ENCODE measurements at regions not wholly inside any gene's neighbourhood (a gene's known extent, or its start where the extent isn't known, plus 50 kb on each side); places are given as distances from the start of the nearest gene placed in this dataset.
"Not testable (repeated sequence)": the region's sequence is repeated elsewhere in the genome, so short reads cannot be mapped to it uniquely, and the experiment has no call there.

GRCh38 chr15:70398694-70399093 is 301.0 kb upstream of the TLE3 start:
- no peak for DNase-seq (ENCODE audit: low spot score)

DNA sequence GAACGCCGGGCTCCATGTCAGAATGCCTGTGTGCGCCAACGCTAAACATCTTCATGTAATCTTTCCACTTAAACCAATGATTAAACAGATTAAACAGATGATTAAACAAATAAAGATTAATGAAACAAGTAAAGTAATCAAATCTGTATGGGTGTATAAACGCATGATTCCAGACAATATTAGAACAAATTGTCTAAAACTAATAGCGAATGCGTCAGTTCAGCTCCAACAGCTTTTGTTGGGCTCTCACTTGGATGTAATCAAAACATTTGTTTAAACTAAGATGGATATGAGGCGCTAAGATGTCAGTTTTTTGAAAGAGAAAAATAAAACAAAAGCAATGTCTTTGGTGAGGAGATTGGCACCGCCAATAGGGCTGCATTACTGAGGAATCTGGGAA is 299.1 kb upstream of the TLE3 start:
- no peak for DNase-seq (ENCODE audit: low spot score)

DNA sequence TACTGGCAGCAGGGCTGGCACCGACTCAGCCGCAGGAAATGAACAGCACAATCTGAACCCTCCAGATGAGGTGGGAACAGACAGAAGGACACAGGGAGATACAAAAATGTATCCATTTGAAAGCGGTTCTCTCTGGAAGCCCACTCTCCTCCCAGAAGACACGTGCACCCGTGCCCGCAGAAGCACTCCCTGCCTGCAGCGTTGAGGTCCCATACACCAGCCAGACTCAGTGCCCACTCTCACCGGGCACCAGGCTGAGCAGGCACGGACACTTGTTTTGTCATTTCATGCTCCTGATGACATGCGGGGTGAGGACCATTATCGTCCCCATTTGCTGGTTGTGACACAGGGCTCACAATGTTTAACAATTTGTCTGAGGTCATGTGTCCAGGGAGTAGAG is 297.4 kb upstream of the TLE3 start:
- no peak for DNase-seq (ENCODE audit: low spot score)

GRCh38 chr15:70390723-70391122 is 293.0 kb upstream of the TLE3 start:
- DNase-seq (ENCODE audit: low spot score): no peak

GRCh38 chr15:70387993-70388392 is 290.3 kb upstream of the TLE3 start:
- DNase-seq (ENCODE audit: low spot score): no peak

GRCh38 chr15:70387081-70387480 is 289.4 kb upstream of the TLE3 start:
- DNase-seq (ENCODE audit: low spot score): no peak

GRCh38 chr15:70385711-70386110 is 288.0 kb upstream of the TLE3 start:
- no peak for DNase-seq (ENCODE audit: low spot score)

GRCh38 chr15:70385052-70385451 is 287.3 kb upstream of the TLE3 start:
- no peak for DNase-seq (ENCODE audit: low spot score)

DNA sequence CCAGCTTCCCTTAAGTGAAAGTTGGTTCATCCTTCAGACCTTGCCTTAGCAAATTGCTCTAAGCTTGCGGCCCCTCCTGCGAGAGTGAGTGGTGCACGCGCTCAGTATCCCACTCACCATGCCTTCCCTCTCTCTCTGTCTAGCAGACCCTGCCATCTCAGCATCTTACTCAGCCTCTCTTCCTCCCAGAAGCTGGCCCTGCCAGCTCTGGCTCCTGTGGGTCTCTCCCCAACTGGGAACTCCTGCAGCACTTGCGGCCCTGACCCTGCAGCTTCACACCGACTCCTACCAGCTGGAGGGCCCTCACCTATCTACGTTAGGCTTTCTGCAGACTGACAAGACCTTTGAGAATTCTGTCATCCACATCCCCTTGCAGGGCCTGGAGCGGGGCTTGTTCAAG is 286.1 kb upstream of the TLE3 start:
- no peak for DNase-seq (ENCODE audit: low spot score)

- no peak for DNase-seq (ENCODE audit: low spot score)
Measured at GRCh38 chr15:70382762-70383458, 285.2 kb upstream of the TLE3 start.

DNA sequence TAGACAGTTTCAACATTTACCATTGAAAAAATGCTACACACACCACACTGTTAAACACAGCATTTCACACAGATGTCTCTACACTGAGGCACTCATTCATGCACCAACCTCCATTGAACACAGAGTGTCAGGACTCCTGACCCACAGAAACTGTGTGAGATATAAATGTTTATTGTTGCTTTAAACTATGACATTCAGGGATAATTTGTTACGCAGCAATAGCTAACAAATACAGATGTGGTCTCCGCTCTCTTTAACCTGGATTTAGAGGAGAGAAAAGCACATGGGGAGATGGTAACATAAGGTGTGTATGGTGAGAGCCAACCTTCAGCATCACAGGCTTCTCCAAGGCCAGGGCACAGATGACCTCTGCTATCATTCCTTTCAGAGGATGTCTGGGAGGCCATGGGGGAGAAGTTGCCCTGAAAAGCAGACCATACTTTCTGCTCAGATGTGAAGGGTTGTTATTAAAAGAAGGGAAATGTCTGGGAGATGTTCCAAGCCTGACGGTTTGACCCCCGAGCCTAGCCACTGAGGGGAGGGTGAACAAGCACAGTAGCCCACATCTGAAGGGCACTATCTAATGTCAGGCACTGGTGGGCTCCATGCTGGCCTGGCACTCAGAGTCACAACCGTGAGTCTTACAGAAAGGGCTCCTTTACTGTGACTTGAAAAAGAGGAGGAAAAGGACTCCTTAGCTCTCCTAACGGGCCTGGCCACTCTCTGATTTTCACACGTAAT is 284.5 kb upstream of the TLE3 start:
- DNase-seq (ENCODE audit: low spot score): no peak

GRCh38 chr15:70379938-70380883 is 282.5 kb upstream of the TLE3 start:
- no peak for DNase-seq (ENCODE audit: low spot score)

- no peak for DNase-seq (ENCODE audit: low spot score)
Measured at GRCh38 chr15:70379134-70379533, 281.4 kb upstream of the TLE3 start.

DNA sequence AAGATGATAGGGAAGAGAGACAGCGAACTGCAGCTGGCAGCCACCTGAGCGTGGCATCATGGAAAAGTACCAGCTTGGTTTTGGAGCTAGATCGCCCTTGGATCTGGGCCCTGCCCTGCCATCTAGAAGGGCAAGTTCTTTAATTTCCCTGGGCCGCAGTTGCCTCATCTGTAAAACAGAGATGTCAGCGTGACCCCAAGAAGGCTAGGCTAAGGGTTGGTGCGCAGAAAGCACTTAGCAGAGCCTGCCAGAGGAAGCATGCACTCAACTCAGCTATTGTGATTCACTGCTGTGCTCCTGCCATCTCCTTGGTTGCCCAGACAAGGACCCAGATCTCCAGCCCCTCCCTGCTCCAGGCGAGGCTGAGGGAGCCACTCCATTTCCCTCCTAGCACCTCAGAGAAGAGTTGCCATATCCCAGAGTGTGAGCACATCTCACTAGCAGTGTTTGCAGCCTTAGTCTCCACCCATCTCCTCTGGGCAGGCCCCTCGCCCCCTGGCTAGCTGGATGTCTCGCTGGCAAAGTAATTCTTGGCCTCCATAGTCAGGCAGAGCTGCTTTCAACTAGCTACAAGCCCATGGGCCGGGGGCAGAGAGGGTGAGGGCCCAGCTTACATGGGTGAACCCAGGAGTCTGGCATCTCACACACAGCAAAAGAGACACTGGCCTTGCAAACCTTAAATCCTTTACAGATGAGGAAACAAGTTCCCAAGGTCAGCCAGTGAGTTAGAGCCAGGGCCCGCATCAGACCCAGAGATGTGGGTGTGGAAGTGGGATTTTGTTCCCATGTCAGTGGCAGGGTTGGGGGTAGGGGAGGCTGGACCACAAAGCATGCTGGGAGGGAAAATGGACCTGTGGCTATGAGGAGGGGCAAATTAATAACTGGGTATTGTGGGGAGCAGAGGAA is 280.7 kb upstream of the TLE3 start:
- DNase-seq (ENCODE audit: low spot score): no peak

GRCh38 chr15:70376929-70377691 is 279.4 kb upstream of the TLE3 start:
- DNase-seq (ENCODE audit: low spot score): peak; percentile 72

- DNase-seq (ENCODE audit: low spot score): no peak
Measured at GRCh38 chr15:70376031-70376928, 278.6 kb upstream of the TLE3 start.

DNA sequence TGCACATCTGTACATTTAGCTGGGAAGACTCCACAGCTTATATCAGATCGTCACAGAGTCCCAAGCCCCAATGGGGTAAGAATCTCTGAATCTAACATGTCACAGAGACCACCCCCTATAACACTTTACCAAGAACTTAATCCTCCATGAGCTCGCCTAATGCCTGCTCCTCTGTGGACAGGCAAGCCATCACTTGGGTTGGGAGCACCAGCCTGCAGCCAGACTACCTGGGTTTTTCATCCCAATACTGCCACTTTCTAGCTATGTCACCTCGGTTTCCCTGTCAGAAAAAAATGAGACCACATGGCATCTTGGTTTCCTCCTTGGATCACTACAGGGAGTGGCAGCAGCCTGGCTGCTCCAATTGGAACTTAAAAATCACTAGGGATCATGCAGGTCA is 277.9 kb upstream of the TLE3 start:
- no peak for DNase-seq (ENCODE audit: low spot score)

DNA sequence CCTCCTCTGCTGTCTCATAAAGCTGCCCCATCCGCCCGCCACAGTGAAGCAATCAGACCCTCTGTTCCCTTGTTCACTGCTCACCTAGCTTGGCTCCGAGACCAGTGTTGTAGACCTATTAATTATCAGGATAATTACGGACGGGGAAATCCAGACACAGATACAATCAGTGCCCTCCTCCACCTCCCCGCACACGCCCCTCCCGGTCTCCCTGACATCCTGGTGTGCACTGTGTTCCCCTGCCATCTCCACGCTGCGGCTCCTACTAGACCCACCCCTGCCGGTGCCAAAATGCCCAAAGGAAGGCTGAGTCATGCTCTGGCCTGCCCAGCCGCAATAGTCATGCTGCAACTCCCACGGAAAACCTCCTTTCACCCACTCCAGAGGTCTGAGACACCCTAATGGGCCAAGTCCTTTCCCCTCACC is 277.3 kb upstream of the TLE3 start:
- no peak for DNase-seq (ENCODE audit: low spot score)

DNA sequence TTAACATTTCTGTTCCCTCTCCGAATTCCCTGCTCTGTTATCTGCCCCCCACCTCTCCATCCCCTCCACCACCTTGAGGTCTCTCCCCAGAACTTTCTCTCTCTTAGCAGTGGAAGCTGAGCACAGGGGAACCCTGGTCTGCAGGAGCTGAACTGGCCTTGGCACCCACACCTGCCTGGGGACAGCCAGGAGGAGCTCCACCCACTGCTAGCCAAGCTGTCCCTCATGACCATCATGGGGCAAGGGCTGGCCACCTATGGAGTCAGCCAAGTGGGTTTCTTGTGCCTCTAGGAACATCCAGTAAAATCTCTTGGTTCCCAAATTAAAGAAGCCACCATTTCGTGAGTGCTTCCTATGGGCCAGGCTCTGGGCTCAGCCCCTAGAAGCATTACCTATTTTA is 276.4 kb upstream of the TLE3 start:
- no peak for DNase-seq (ENCODE audit: low spot score)

DNA sequence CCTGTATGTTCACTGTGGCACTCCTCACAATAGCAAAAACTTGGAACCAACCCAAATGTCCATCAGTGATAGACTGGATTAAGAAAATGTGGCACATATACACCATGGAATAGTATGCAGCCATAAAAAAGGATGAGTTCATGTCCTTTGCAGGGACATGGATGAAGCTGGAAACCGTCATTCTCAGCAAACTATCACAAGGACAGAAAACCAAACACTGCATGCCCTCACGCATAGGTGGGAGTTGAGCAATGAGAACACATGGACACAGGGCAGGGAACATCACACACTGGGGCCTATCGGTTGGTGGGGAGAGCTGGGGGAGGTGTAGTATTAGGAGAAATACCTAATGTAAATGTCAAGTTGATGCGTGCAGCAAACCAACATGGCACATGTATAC is 275.7 kb upstream of the TLE3 start:
- not testable (repeated sequence) for DNase-seq (ENCODE audit: low spot score)

Measured in AG20443 (cell line).